GM23338 (cell line): ENCODE measurements at regions not wholly inside any gene's neighbourhood (a gene's known extent, or its start where the extent isn't known, plus 50 kb on each side); places are given as distances from the start of the nearest gene placed in this dataset.
A peak's percentile ranks its signal among the peaks of the same experiment; 100 is the strongest.

ENCODE experiments used
- ATAC-seq: fragments of 200-7000 bp; cut with Tn5 transposase; 3 replicates; pipeline ENCODE4 v1.9.1; 2020
- DNase-seq: peaks from one replicate; pipeline ENCODE4 v3.0.0-alpha.2; 2015; ENCODE audit warnings: low spot score
- H2AFZ ChIP-seq: fragments of 200-600 bp; sonication (generic); 2 replicates; pipeline ENCODE4 v1.8.0; 2016; ENCODE audit warnings: antibody characterized with exemption, mild to moderate bottlenecking, moderate library complexity
- H3F3A ChIP-seq: fragments of 200-600 bp; sonication (generic); replicated peaks from 2 replicates; pipeline ENCODE4 v1.8.0; 2017; ENCODE audit warnings: antibody characterized with exemption, mixed run types, low read depth
- H3K27ac ChIP-seq: fragments of 200-600 bp; sonication (generic); 2 replicates; pipeline ENCODE4 v1.6.1; 2016; ENCODE audit warnings: low read depth
- H3K27me3 ChIP-seq: fragments of 200-600 bp; sonication (generic); 2 replicates; pipeline ENCODE4 v1.8.0; 2016; ENCODE audit warnings: mild to moderate bottlenecking, mixed run types, moderate library complexity; ENCODE audit not compliant: insufficient read depth
- H3K36me3 ChIP-seq: fragments of 200-600 bp; sonication (generic); 2 replicates; pipeline ENCODE4 v1.8.0; 2016; ENCODE audit warnings: mild to moderate bottlenecking; ENCODE audit not compliant: insufficient read depth
- H3K4me1 ChIP-seq: fragments of 200-600 bp; sonication (generic); 2 replicates; pipeline ENCODE4 v1.8.0; 2016; ENCODE audit warnings: mild to moderate bottlenecking, moderate library complexity; ENCODE audit not compliant: insufficient read depth
- H3K4me2 ChIP-seq: fragments of 200-600 bp; sonication (generic); 2 replicates; pipeline ENCODE4 v1.7.1; 2017; ENCODE audit warnings: mixed run types
- H3K4me3 ChIP-seq: fragments of 200-600 bp; sonication (generic); 2 replicates; pipeline ENCODE4 v1.6.1; 2016; ENCODE audit warnings: mixed run types
- H3K79me2 ChIP-seq: fragments of 200-600 bp; sonication (generic); replicated peaks from 2 replicates; pipeline ENCODE4 v1.8.0; 2017; ENCODE audit warnings: mild to moderate bottlenecking; ENCODE audit not compliant: insufficient read depth
- H3K9me2 ChIP-seq: fragments of 200-600 bp; sonication (generic); 2 replicates; pipeline ENCODE4 v1.8.0; 2017; ENCODE audit not compliant: insufficient read depth
- H4K20me1 ChIP-seq: fragments of 200-600 bp; sonication (generic); replicated peaks from 2 replicates; pipeline ENCODE4 v1.8.0; 2017; ENCODE audit warnings: mild to moderate bottlenecking; ENCODE audit not compliant: insufficient read depth
- H3K27ac Mint-ChIP-seq: 2 replicates; pipeline ENCODE4 v1.8.0; 2020; ENCODE audit warnings: inconsistent platforms, mild to moderate bottlenecking, moderate library complexity, mixed read lengths
- H3K27me3 Mint-ChIP-seq: 3 replicates; pipeline ENCODE4 v1.8.0; 2022; ENCODE audit warnings: low read depth, mild to moderate bottlenecking, moderate library complexity, mixed read lengths, inconsistent platforms; ENCODE audit not compliant: insufficient read depth, poor library complexity
- H3K36me3 Mint-ChIP-seq: 3 replicates; pipeline ENCODE4 v1.8.0; 2021; ENCODE audit warnings: low read depth, mild to moderate bottlenecking, inconsistent platforms, moderate library complexity, mixed read lengths
- H3K4me1 Mint-ChIP-seq: 3 replicates; pipeline ENCODE4 v1.8.0; 2020; ENCODE audit warnings: mild to moderate bottlenecking, inconsistent platforms, mixed read lengths
- H3K4me3 Mint-ChIP-seq: 3 replicates; pipeline ENCODE4 v1.8.0; 2021; ENCODE audit warnings: moderate library complexity, mild to moderate bottlenecking, inconsistent platforms, mixed read lengths
- H3K9me3 Mint-ChIP-seq: 3 replicates; pipeline ENCODE4 v1.8.0; 2020; ENCODE audit warnings: moderate library complexity, mild to moderate bottlenecking, inconsistent platforms, mixed read lengths
- EZH2 ChIP-seq: fragments of 200-600 bp; sonication (generic); IDR thresholded peaks from one replicate; pipeline ENCODE4 v1.8.0; 2017; ENCODE audit warnings: antibody characterized with exemption, mild to moderate bottlenecking, low read depth; ENCODE audit not compliant: unreplicated experiment
- EZH2phosphoT487 ChIP-seq: fragments of 200-600 bp; sonication (generic); IDR thresholded peaks from one replicate; pipeline ENCODE4 v1.8.1; 2018; ENCODE audit warnings: antibody characterized with exemption; ENCODE audit not compliant: unreplicated experiment
- JUNB ChIP-seq: IDR thresholded peaks from one replicate; pipeline ENCODE4 v1.6.1; 2016; ENCODE audit warnings: antibody characterized with exemption; ENCODE audit not compliant: unreplicated experiment
- NANOG ChIP-seq: IDR thresholded peaks from 2 replicates; pipeline ENCODE4 v1.6.1; 2016; ENCODE audit warnings: antibody characterized with exemption, borderline replicate concordance
- REST ChIP-seq: IDR thresholded peaks from one replicate; pipeline ENCODE4 v1.6.1; 2018; ENCODE audit warnings: antibody characterized with exemption; ENCODE audit not compliant: unreplicated experiment
- STAT1 ChIP-seq: IDR thresholded peaks from one replicate; pipeline ENCODE4 v1.6.1; 2016; ENCODE audit warnings: antibody characterized with exemption; ENCODE audit not compliant: unreplicated experiment
- ZNF114 ChIP-seq: fragments of 250-450 bp; sonication (Bioruptor Pico); IDR thresholded peaks from 2 replicates; pipeline ENCODE4 v1.5.0; 2020; ENCODE audit warnings: mild to moderate bottlenecking, moderate library complexity
- ZNF331 ChIP-seq: fragments of 250-450 bp; sonication (Bioruptor Pico); IDR thresholded peaks from 2 replicates; pipeline ENCODE4 v1.5.0; 2020; ENCODE audit warnings: low read depth, mild to moderate bottlenecking, moderate library complexity
- ZNF462 ChIP-seq: fragments of 250-450 bp; sonication (Bioruptor Pico); IDR thresholded peaks from 2 replicates; pipeline ENCODE4 v1.5.0; 2020; ENCODE audit warnings: mild to moderate bottlenecking, moderate library complexity
- TF ChIP-seq, protein P1 (sequence below), 2 experiments: fragments of 200-600 bp in 1 of 2; sonication (generic) in 1 of 2; conservative IDR thresholded peaks; 2 replicates each; pipeline versions ENCODE4 v1.5.1 to v1.6.1; 2016 to 2017; ENCODE audit warnings: antibody characterized with exemption in 2 of 2, low read depth in 2 of 2, mild to moderate bottlenecking in 2 of 2, moderate library complexity in 1 of 2

- H3K36me3 ChIP-seq, result no peaks in the 10 kb centered on the region; the same call in 1 of the 2 replicates
- no peaks in the 10 kb centered on the region for H4K20me1 ChIP-seq
- TF ChIP-seq, protein P1, sequence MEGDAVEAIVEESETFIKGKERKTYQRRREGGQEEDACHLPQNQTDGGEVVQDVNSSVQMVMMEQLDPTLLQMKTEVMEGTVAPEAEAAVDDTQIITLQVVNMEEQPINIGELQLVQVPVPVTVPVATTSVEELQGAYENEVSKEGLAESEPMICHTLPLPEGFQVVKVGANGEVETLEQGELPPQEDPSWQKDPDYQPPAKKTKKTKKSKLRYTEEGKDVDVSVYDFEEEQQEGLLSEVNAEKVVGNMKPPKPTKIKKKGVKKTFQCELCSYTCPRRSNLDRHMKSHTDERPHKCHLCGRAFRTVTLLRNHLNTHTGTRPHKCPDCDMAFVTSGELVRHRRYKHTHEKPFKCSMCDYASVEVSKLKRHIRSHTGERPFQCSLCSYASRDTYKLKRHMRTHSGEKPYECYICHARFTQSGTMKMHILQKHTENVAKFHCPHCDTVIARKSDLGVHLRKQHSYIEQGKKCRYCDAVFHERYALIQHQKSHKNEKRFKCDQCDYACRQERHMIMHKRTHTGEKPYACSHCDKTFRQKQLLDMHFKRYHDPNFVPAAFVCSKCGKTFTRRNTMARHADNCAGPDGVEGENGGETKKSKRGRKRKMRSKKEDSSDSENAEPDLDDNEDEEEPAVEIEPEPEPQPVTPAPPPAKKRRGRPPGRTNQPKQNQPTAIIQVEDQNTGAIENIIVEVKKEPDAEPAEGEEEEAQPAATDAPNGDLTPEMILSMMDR (conservative IDR thresholded peaks at IDR 0.05; ENCODE audit: low read depth in 2 of 2), result no peak
- TF ChIP-seq NANOG, result no peak
- no peak for TF ChIP-seq STAT1
- TF ChIP-seq ZNF462 (CRISPR knock-in tag), result no peak
- no peak for TF ChIP-seq EZH2phosphoT487
- TF ChIP-seq ZNF331 (CRISPR knock-in tag), result no peak
- TF ChIP-seq REST, result no peak
- TF ChIP-seq ZNF114 (CRISPR knock-in tag), result no peak
- no peak for TF ChIP-seq EZH2
- TF ChIP-seq JUNB, result no peak
- H3K4me3 ChIP-seq, result no peak overlapping the region
- no peaks in the 10 kb centered on the region for H3K27me3 ChIP-seq
- H3K27ac ChIP-seq, result no peak overlapping the region
- H3K4me2 ChIP-seq, result no peak overlapping the region
- H3F3A ChIP-seq, result no peaks in the 10 kb centered on the region
- Mint-ChIP-seq H3K27ac (no peak overlapping the region), H3K9me3 (peaks cover 31% of the 10 kb centered on the region), H3K4me1 (no peaks in the 10 kb centered on the region), H3K36me3 (peaks cover 25% of the 10 kb centered on the region; the same call in 2 of the 3 replicates), H3K4me3 (no peak overlapping the region), H3K27me3 (peaks cover 2% of the 10 kb centered on the region)
- no peak for ATAC-seq
- H3K9me2 ChIP-seq, result peaks cover 12% of the 10 kb centered on the region; the same call in 1 of the 2 replicates
- no peak for DNase-seq
- H2AFZ ChIP-seq, result peak overlapping the region; percentile 16; the same call in 1 of the 2 replicates
- no peaks in the 10 kb centered on the region for H3K4me1 ChIP-seq
- no peaks in the 10 kb centered on the region for H3K79me2 ChIP-seq
These were observed 494.5 kb upstream of the GRAMD2B start for GRCh38 chr5:125928663-125929062.
